EL (cell line): ENCODE measurements at regions not wholly inside any gene's neighbourhood (a gene's known extent, or its start where the extent isn't known, plus 50 kb on each side); places are given as distances from the start of the nearest gene placed in this dataset.

Experiments used
- DNase-seq: peaks from one replicate; pipeline ENCODE4 v3.0.0-alpha.2; 2016

GRCh38 chr2:121001641-121002040, 266.0 kb downstream of the GLI2 start:
- no peak for DNase-seq

- DNase-seq: no peak
Observed at GRCh38 chr2:121002597-121002996, 266.9 kb downstream of the GLI2 start.

- no peak for DNase-seq
Observed at GRCh38 chr2:121003391-121003790, 267.7 kb downstream of the GLI2 start.

DNA sequence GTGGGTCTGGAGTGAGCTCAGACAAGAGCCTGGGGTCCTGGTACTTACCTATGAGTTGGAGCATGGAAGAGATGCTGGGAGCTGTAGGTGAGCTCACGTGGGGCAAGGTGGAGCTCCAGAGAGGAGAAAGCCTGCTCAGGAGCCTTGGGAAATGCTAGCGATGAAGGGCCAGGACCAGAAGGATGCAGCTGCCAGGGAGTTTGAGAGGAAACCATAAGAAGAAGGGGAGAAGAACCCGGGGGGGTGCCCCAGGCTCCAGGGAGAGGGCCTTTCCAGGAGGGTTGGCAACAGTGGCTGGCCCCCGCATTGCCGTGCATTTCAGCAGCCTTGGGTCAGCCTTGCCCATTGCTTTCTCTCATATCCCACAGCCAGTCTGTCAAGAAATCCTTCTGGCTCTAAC, 268.7 kb downstream of the GLI2 start:
- no peak for DNase-seq

- DNase-seq: no peak
Observed at GRCh38 chr2:121004950-121005349, 269.3 kb downstream of the GLI2 start.

DNA sequence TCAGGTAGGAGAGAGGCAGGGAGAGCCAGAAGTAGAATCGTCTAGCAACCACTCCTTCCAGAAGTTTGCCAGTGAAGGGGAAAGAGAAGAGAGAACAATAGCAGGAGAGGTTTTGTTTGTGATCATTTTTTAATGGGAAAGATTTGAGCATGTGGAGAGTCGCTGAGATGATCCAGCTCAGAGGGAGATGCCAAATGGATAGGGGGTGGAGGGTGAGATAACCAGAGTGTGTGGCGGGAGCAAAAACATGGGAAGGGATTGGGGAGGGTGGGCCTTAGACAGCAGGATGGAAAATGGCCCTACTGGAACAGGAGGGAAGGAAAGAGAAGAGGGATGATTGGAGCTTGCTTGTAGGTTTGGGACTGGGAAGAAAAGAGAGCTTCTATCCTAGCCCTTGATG, 269.8 kb downstream of the GLI2 start:
- no peak for DNase-seq

DNA sequence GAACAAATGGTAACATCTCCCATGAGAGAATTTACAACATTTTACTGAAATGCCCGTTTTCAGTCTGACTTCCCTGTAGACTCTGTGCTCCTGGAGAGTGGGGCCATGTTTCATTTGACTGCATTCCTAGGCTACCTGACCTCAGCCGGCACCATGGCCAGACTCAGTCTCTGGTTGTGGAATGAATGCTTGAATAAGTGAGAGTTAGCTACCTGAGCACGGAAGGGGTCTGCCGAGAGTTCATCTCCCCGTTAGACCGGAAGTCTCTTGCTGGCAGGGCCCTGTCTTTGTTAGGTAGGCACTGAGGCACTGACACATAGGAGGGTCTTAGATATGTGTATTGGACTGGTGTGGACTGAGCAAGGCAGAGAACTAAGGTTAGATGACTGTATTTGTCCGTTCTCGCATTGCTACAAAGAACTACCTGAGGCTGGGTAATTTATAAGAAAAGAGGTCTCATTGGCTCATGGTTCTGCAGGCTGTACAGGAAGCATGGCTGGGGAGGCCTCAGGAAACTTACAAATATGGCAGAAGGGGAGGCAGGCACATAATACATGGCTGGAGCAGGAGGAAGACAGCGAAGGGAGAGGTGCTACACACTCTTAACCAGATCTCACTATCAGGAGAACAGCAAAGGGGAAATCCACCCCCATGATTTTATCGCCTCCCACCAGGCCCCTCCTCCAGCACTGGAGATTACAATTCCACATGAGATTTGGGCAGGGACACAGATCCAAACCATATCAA, 271.2 kb downstream of the GLI2 start:
- no peak for DNase-seq

GRCh38 chr2:121007490-121007853, 271.8 kb downstream of the GLI2 start:
- no peak for DNase-seq

GRCh38 chr2:121008975-121009374, 273.3 kb downstream of the GLI2 start:
- DNase-seq: peak; percentile 15

DNA sequence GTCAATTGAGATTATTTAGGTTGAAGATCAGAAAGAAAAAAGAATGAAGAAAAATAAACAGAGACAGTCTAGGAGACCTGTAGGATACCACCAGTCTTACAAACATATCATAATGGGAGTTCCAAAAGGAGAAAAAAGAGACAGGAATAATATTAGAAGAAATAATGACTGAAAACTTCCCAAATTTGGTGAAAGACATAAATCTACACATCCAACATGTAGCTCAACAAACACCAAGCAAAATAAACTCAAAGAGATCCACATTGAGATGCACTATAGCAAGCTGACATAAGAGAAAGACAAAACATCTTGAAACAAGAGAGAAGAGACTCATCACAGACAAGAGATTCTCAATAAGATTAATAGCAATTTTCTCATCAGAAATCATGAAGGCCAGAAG, 274.0 kb downstream of the TFCP2L1 start:
- no peak for DNase-seq

GRCh38 chr2:121014876-121015275, 270.1 kb downstream of the TFCP2L1 start:
- no peak for DNase-seq

GRCh38 chr2:121015971-121016485, 269.0 kb downstream of the TFCP2L1 start:
- no peak for DNase-seq

GRCh38 chr2:121017396-121017795, 267.6 kb downstream of the TFCP2L1 start:
- no peak for DNase-seq

- DNase-seq: peak; percentile 15
Observed at GRCh38 chr2:121018136-121019061, 266.6 kb downstream of the TFCP2L1 start.

GRCh38 chr2:121019071-121019470, 265.9 kb downstream of the TFCP2L1 start:
- DNase-seq: peak; percentile 29

DNA sequence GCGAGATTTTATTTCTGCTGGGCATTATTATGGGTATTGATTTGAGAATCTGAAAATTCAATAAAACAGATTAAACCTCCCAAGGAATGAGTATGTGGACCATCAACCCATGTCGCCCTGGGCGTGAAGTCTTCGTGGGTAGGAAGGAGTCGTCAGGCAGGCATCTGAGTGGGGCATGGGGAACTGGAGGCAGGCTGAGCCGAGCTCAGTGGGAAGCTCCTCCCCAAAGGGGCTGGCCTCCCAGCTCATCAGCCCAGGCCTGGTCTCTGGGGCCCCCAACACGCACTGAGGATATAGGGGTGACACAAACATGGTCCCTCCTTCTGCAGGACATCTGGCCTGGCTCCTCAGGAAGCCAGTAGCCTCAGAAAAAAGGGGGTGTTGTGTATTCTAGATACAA, 265.2 kb downstream of the TFCP2L1 start:
- no peak for DNase-seq

- DNase-seq: no peak
Observed at GRCh38 chr2:121021685-121022084, 263.3 kb downstream of the TFCP2L1 start.

- DNase-seq: no peak
Observed at GRCh38 chr2:121028577-121028976, 256.4 kb downstream of the TFCP2L1 start.

GRCh38 chr2:121030523-121030922, 254.5 kb downstream of the TFCP2L1 start:
- DNase-seq: no peak

- no peak for DNase-seq
Observed at GRCh38 chr2:121031568-121032340, 253.2 kb downstream of the TFCP2L1 start.

DNA sequence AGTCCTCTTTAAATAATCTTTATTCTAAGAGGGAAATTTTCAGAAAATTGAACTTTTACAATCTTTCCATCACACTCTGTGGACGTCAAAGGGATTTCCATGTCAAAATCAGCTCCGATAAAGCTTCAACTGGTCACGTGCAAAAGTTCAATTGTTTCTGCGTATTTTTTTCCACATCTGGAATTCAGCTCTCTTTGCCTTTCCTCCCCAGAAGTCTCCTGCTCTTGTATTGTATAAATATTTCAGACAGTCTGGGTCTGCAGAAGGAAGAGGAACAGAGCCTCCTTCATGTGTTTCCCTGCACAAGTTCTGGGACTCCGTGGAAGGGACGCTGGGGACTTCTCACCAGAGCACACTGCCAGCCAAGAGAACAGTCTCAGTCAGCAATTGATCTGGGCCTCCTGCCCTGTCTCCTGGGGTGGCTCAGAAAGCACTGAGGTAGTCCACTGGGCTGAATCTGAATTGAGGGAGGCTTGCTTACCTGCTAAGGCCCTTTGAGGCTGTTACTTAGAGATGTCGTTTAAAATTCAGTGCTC, 251.5 kb downstream of the TFCP2L1 start:
- no peak for DNase-seq

DNA sequence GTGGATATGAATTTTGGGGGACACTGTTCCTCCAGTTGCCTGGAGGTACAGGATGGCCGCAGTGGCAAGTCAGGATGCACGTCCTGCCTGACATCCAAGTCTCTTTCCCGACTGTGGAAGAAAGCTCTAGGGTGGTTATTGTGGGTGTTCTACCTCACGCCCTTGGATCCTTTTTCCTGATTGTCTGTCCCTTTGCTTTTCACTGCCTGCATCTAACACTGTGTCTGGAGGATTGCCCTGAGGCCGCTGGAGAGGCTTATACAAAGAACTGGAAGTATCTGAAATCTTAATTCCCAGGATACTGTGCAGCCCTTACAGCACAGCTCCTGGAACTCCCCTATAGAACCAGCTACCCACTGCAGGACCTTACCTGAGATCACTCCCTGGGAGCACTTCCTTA, 250.5 kb downstream of the TFCP2L1 start:
- DNase-seq: no peak

DNA sequence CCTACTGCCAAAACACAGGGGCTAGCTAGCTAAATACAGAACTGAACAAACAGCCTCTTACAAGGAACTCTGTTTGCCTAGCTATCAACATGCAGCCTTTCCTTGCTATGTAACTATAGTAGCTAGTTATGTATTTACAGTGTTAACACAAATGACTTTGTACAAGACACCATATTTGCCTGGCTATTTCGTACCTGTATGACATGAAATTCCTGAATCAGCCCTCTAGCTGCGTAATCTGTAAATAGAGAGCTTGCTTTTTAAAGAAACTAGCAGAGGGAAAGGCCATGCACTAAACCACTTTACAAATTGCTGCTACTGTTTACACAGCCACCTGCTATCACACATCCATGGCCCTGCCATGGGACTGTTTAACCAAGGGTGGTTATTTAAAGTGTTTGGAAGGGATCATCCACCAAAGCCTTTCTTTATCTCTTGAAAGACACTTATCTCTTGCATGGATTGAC, 248.7 kb downstream of the TFCP2L1 start:
- no peak for DNase-seq
